ENCODE measurements at regions not wholly inside any gene's neighbourhood (a gene's known extent, or its start where the extent isn't known, plus 50 kb on each side); places are given as distances from the start of the nearest gene placed in this dataset.

GRCh38 chr1:5109633-5110032 lies 455.2 kb downstream of the AJAP1 start:
- Mint-ChIP-seq H3K36me3 (ENCODE audit: low read depth) (no peaks in the 10 kb centered on the region), H3K27ac (no peak overlapping the region), H3K27me3 (peaks cover 16% of the 10 kb centered on the region), H3K4me1 (peaks cover 28% of the 10 kb centered on the region), H3K9me3 (peaks cover 5% of the 10 kb centered on the region), H3K4me3 (no peak overlapping the region)
- CTCF ChIA-PET = no interaction called here
- POLR2A ChIA-PET = no interaction called here
- DNase-seq = no peak

DNA sequence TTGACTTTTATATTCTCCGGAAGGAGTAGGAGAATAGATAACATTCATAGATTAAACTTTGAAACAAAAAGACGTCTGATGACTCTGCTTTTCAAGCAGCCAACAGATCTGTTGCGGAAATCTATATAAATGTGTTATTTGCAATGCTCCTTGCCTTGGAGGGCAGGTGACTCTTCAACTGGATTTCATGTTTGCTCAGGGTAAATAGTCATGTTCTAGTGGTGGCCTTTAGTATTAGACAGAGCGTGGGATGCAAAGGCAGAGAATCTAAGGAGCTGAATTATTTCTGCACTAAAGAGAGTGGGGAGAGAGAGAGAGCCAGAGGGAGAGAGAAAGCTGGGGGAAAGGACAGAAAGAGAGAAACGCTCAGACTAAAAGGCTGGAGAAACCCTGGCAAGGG lies 454.3 kb downstream of the AJAP1 start:
- Mint-ChIP-seq H3K4me3 (no peak overlapping the region), H3K9me3 (peaks cover 5% of the 10 kb centered on the region), H3K4me1 (peaks cover 28% of the 10 kb centered on the region), H3K27ac (no peak overlapping the region), H3K36me3 (ENCODE audit: low read depth) (no peaks in the 10 kb centered on the region), H3K27me3 (peaks cover 16% of the 10 kb centered on the region)
- POLR2A ChIA-PET = no interaction called here
- no peak for DNase-seq
- CTCF ChIA-PET = no interaction called here

DNA sequence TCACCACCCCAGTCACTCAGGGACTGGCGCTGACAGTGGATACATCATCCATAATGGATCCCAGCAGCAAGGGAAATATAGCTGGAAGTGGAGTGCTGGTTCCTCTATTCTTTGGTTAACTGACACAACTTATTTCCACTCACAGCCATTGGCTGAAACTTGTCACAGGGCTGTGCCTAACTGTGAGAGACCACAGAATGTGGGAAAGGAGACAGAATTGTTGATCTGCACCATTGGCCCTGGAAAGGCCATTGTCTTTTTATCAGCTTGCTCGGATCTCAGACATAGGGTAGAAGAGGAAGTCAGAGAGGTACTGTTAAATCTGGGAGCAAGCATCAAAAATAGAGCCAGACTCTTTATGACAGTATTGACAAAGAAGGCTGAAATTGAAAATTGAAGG lies 451.3 kb downstream of the AJAP1 start:
- H3K4me3 Mint-ChIP-seq = no peak overlapping the region

GRCh38 chr1:5099558-5099957 lies 445.1 kb downstream of the AJAP1 start:
- no peaks in the 10 kb centered on the region for H3K4me1 Mint-ChIP-seq
- DNase-seq = no peak
- no peaks in the 10 kb centered on the region for H3K27me3 Mint-ChIP-seq
- ChIA-PET POLR2A (no interaction called here), CTCF (no interaction called here)
- peaks cover 4% of the 10 kb centered on the region for H3K9me3 Mint-ChIP-seq
- H3K36me3 Mint-ChIP-seq (ENCODE audit: low read depth) = peaks cover 2% of the 10 kb centered on the region
- no peak overlapping the region for H3K27ac Mint-ChIP-seq
- no peak overlapping the region for H3K4me3 Mint-ChIP-seq

More for the DNA sequence above, 451.3 kb downstream of the AJAP1 start:
- Mint-ChIP-seq H3K4me1 (peaks cover 14% of the 10 kb centered on the region), H3K9me3 (peaks cover 4% of the 10 kb centered on the region), H3K27ac (no peak overlapping the region), H3K36me3 (ENCODE audit: low read depth) (peaks cover 2% of the 10 kb centered on the region), H3K27me3 (peaks cover 16% of the 10 kb centered on the region)
- POLR2A ChIA-PET = no interaction called here
- DNase-seq = no peak
- CTCF ChIA-PET = no interaction called here

GRCh38 chr1:5098981-5099385 lies 444.6 kb downstream of the AJAP1 start:
- Mint-ChIP-seq H3K27me3 (no peaks in the 10 kb centered on the region), H3K9me3 (peaks cover 4% of the 10 kb centered on the region), H3K36me3 (ENCODE audit: low read depth) (peaks cover 2% of the 10 kb centered on the region), H3K4me3 (no peak overlapping the region), H3K27ac (no peak overlapping the region), H3K4me1 (no peaks in the 10 kb centered on the region)
- POLR2A ChIA-PET = no interaction called here
- CTCF ChIA-PET = no interaction called here
- no peak for DNase-seq

DNA sequence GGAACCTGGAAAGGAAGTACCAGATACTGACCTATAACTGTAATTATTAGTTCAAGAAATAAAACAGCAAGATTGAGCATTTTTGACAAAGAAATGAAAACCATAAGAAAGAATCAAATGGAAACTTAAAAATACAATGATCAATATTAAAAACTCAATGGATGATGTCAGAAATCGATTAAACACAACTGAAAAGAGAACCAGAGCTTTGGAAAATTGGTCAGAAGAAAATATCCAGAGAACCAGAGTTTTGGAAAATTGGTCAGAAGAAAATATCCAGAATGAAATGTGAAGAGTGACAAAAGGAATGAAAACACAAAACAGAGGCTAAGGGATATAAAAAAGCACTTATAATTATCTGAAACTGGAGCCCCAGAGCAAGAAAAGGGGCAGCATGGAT lies 438.6 kb downstream of the AJAP1 start:
- no peaks in the 10 kb centered on the region for H3K4me1 Mint-ChIP-seq
- no peak overlapping the region for H3K27ac Mint-ChIP-seq
- no peak for DNase-seq
- POLR2A ChIA-PET = no interaction called here
- H3K27me3 Mint-ChIP-seq = no peaks in the 10 kb centered on the region
- H3K4me3 Mint-ChIP-seq = no peak overlapping the region
- H3K36me3 Mint-ChIP-seq (ENCODE audit: low read depth) = peaks cover 3% of the 10 kb centered on the region
- CTCF ChIA-PET = no interaction called here
- peaks cover 7% of the 10 kb centered on the region for H3K9me3 Mint-ChIP-seq

DNA sequence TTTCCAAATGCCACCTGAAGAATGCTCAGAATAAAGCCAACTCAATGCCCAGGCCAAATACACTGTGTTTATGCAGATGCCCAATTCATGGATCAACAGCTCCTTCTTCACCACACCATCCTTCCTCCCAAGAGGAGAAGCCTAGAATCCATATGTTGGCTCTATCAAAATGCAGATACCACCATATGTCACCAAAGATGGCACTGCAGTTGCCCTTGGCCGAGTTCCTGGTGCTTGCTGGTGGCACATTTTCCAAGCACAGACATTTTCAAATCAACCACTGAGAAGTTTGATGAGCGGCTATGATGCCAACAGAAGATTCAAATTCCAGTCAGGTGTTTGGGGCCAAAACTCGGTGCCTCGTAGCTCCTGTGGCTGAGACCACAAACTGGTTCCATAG lies 430.3 kb downstream of the AJAP1 start:
- Mint-ChIP-seq H3K36me3 (ENCODE audit: low read depth) (no peaks in the 10 kb centered on the region), H3K9me3 (no peaks in the 10 kb centered on the region), H3K27me3 (no peaks in the 10 kb centered on the region), H3K27ac (no peak overlapping the region), H3K4me1 (no peaks in the 10 kb centered on the region), H3K4me3 (no peak overlapping the region)
- POLR2A ChIA-PET = no interaction called here
- CTCF ChIA-PET = no interaction called here
- no peak for DNase-seq

DNA sequence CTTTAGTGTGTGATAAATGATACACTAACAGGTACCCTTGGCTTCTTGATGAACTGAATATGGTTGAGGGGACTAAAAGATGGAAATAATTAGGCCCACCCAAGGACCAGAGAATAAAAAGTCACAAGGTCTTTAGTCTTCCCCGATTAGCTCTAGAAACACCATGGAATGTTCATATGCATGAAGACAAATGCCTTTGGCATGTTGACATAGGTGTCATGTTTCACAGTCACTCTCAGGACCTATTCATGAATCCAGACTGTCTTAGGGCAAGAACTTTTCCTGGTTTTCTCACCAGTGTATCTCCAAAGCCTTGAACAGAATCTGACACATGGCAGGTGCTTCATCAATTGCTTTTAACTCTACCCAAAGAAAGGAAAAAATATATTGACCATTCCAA lies 412.8 kb downstream of the AJAP1 start:
- Mint-ChIP-seq H3K9me3 (no peaks in the 10 kb centered on the region), H3K4me3 (no peak overlapping the region), H3K4me1 (no peaks in the 10 kb centered on the region), H3K27me3 (peaks cover 2% of the 10 kb centered on the region), H3K36me3 (ENCODE audit: low read depth) (no peaks in the 10 kb centered on the region), H3K27ac (no peak overlapping the region)
- ChIA-PET POLR2A (interaction anchor here (0.6 kb wide), 1 partner anchor 88 kb away, joined by 3 read pairs; no protein-coding TSS in a partner anchor), CTCF (no interaction called here)
- DNase-seq = no peak

DNA sequence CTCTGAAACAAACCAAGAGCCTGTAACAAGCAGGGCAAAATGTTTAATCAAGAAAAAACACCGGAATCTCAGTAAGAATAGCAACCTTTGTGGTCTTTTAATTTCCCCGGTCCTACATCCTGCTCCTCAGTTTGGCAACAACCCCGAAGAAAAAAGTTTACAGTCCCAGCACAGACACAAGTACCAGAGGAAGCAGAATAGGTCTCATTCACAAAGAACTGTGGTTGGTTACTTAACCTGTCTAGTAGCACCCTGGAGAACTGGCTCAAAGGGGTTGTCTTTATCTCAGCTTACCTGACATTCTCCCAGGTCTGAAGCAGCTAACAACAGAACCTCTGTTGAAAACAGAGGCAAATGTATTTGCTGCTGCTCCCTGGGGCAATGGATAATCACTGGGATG lies 399.3 kb downstream of the AJAP1 start:
- POLR2A ChIA-PET = no interaction called here
- H3K27ac Mint-ChIP-seq = no peak overlapping the region
- no peaks in the 10 kb centered on the region for H3K27me3 Mint-ChIP-seq
- H3K9me3 Mint-ChIP-seq = no peaks in the 10 kb centered on the region
- H3K4me3 Mint-ChIP-seq = no peak overlapping the region
- DNase-seq = no peak
- H3K4me1 Mint-ChIP-seq = no peaks in the 10 kb centered on the region
- H3K36me3 Mint-ChIP-seq (ENCODE audit: low read depth) = no peaks in the 10 kb centered on the region
- CTCF ChIA-PET = no interaction called here

DNA sequence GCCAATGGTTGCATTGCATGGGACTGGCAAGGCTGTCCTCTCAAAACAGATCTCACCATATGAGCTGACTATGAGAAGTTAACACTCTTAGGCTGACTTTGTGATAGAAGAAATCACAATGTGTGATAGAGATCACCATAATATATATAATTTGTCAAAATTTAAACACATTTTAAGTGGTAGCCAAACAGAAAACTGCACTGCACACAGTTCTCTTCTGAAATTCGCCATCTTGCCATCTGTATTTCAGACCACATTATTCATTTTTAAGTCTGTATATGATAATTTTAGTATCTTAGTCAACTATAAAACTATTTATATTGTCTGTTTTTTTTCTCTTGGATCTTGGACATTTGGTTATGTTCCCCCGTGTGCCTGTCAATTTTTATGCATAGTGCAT lies 374.7 kb downstream of the AJAP1 start:
- Mint-ChIP-seq H3K36me3 (ENCODE audit: low read depth) (no peaks in the 10 kb centered on the region), H3K4me1 (no peaks in the 10 kb centered on the region), H3K27me3 (no peaks in the 10 kb centered on the region), H3K9me3 (no peaks in the 10 kb centered on the region), H3K27ac (no peak overlapping the region), H3K4me3 (no peak overlapping the region)
- DNase-seq = no peak
- ChIA-PET POLR2A (no interaction called here), CTCF (no interaction called here)

- H3K27ac Mint-ChIP-seq = no peak overlapping the region
- no peak for DNase-seq
- H3K4me1 Mint-ChIP-seq = no peaks in the 10 kb centered on the region
- POLR2A ChIA-PET = no interaction called here
- H3K4me3 Mint-ChIP-seq = no peak overlapping the region
- H3K36me3 Mint-ChIP-seq (ENCODE audit: low read depth) = no peaks in the 10 kb centered on the region
- CTCF ChIA-PET = no interaction called here
- H3K9me3 Mint-ChIP-seq = no peaks in the 10 kb centered on the region
- H3K27me3 Mint-ChIP-seq = no peaks in the 10 kb centered on the region
Measured at GRCh38 chr1:5012249-5012648, 357.8 kb downstream of the AJAP1 start.

DNA sequence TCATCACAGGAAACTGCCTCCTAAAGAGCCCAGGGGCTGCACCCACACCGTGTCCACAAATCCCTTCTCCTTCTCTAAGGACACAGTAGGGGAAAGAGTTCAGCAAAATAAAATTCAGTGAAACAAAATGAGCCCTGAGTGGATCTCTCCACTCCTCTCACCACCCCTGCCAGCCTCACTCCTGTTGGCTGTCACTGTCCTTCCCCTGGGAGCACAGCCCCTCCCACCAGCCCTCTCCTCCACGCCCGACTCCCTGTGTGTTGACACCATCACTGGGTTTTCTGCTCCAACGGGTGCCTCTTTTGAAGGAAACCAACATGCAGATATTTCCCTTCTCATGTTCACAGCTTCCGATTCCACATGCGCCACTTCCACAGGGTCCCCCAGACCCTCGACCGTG lies 356.2 kb downstream of the AJAP1 start:
- H3K9me3 Mint-ChIP-seq = no peaks in the 10 kb centered on the region
- no peak overlapping the region for H3K27ac Mint-ChIP-seq
- H3K36me3 Mint-ChIP-seq (ENCODE audit: low read depth) = no peaks in the 10 kb centered on the region
- no peaks in the 10 kb centered on the region for H3K4me1 Mint-ChIP-seq
- H3K27me3 Mint-ChIP-seq = no peaks in the 10 kb centered on the region
- no peak overlapping the region for H3K4me3 Mint-ChIP-seq
- no peak for DNase-seq
- POLR2A ChIA-PET = no interaction called here
- CTCF ChIA-PET = no interaction called here

- H3K4me1 Mint-ChIP-seq = no peaks in the 10 kb centered on the region
- no peak overlapping the region for H3K27ac Mint-ChIP-seq
- DNase-seq = no peak
- H3K9me3 Mint-ChIP-seq = peaks cover under 1% of the 10 kb centered on the region
- POLR2A ChIA-PET = no interaction called here
- H3K4me3 Mint-ChIP-seq = no peak overlapping the region
- no peaks in the 10 kb centered on the region for H3K27me3 Mint-ChIP-seq
- no peaks in the 10 kb centered on the region for H3K36me3 Mint-ChIP-seq (ENCODE audit: low read depth)
- CTCF ChIA-PET = no interaction called here
Measured at GRCh38 chr1:5010236-5010635, 355.8 kb downstream of the AJAP1 start.

DNA sequence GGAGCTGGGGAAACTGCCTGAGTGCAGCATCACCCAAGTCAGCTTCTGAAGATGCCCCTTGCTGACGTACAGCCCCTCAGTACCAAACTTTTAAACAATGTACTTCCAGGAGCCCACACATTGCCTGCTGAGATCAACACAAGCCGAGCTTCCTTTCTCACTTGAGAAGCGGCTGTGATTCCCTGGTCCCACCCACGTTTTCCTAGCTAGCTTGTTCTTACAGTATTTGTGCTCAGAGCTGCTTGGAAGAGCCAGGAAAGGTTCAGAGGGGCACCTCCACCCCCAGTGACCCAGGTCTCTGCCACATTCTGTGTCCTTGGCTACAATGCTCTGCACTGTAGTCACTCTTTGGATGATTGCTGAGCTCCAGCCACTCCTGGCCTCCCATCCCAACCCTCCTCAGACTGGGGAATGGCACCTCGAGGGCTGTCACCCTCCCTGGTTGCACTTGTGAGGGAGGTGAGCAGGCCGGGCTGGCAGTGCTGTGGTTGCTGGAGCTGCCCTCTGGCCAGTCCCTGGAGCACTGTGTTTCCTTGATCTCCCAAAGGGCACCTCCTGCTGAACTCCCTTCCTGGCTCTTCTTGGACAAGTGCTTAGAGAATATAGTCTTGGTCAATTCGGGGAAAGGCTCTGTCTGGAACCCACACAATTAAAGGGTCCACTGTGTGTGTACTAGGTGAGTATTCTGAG lies 355.1 kb downstream of the AJAP1 start:
- Mint-ChIP-seq H3K36me3 (ENCODE audit: low read depth) (no peaks in the 10 kb centered on the region), H3K27me3 (no peaks in the 10 kb centered on the region), H3K27ac (no peak overlapping the region), H3K9me3 (peaks cover 3% of the 10 kb centered on the region), H3K4me3 (no peak overlapping the region), H3K4me1 (no peaks in the 10 kb centered on the region)
- ChIA-PET POLR2A (no interaction called here), CTCF (no interaction called here)
- no peak for DNase-seq

DNA sequence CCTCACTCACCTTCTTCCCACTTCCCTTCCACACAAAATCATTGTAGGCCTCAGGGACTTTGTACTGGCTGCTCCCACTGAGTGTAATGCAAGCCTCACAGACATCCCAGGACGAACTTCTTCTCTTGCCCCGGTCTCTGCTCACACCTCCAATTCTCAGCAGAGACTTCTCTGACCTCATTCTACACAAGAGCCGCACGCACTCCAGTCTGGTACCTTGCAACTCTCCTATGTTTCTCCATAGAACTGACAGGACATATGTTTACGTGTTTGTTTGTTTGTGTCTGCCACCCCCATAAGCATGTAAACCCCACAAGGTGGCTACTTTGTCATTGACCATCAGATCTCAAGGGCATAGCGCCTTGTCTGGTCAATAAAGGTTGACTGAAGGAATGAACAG lies 350.8 kb downstream of the AJAP1 start:
- H3K36me3 Mint-ChIP-seq (ENCODE audit: low read depth) = no peaks in the 10 kb centered on the region
- H3K27ac Mint-ChIP-seq = no peak overlapping the region
- no peaks in the 10 kb centered on the region for H3K4me1 Mint-ChIP-seq
- no peak for DNase-seq
- H3K9me3 Mint-ChIP-seq = peaks cover 3% of the 10 kb centered on the region
- POLR2A ChIA-PET = no interaction called here
- no peaks in the 10 kb centered on the region for H3K27me3 Mint-ChIP-seq
- CTCF ChIA-PET = no interaction called here
- no peak overlapping the region for H3K4me3 Mint-ChIP-seq
